ENCODE measurements at regions not wholly inside any gene's neighbourhood (a gene's known extent, or its start where the extent isn't known, plus 50 kb on each side); places are given as distances from the start of the nearest gene placed in this dataset.

DNA sequence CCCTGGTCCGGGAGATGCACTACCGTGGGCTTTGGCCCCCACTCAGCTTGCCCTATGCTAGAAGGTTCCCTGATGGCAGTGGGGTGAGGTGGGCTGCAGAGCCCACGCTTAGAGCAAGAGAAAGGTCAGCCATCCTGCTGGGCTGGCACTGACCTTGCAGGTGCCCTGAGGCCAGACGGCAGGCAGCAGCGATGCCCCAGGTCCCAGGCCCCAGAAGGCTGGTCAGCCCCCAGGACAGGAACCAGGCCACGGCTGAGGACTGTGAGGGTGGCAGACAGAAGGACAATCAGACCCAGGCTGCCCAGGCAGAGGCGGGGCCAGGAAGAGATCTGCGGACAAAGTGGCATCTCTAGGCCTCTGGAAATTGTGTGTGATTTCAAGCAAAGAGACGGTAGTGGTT lies 231.7 kb downstream of the CTTN start:
- Mint-ChIP-seq H3K4me1 (no peaks in the 10 kb centered on the region), H3K4me3 (no peak overlapping the region), H3K9me3 (ENCODE audit: low read depth) (no peaks in the 10 kb centered on the region), H3K36me3 (ENCODE audit: low read depth) (no peaks in the 10 kb centered on the region), H3K27ac (no peak overlapping the region), H3K27me3 (peaks cover 2% of the 10 kb centered on the region)
- ChIA-PET POLR2A (no interaction called here), CTCF (no interaction called here)
- DNase-seq = no peak
- no peak for ATAC-seq
- intact Hi-C loops (cut with DNase I, micrococcal nuclease) = no loop called here

DNA sequence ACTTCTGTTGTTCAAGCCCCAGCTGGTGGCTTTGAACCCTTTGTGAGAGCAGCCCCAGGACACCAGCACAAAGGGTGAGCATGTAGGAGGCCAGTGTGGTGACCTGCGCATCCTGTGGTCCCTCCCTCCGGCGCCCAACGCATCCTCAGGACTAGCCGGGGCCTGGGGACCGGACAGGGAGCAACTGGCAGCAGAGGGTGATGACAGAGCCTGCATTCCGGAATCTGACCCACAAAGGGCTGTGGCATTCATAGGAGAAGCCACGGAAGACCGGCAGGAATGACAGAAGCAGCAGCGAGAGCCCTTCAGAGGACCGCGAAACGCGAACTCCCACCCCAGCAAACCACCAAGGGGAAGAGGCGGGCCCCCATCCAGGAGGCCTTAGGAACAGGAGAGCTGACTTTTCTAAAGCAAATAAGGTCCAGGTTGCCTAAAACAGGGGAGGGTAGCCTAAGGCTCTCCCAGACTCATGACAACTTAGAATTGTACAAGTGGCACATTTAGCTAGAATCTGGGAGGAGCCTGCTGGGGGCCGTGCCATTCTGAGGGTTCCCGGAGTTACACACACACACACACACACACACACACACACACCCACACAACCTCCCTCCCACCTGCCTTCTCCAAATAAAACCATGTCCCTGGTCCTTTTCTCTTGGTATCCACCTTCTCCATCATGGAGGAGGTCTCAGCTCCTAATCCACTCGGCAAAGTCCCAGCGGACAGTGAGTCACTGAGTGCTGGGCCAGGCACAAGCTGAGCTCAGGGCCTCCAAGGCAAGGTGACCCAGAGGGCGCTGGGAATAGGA lies 232.7 kb downstream of the CTTN start:
- Mint-ChIP-seq H3K9me3 (ENCODE audit: low read depth) (no peaks in the 10 kb centered on the region), H3K4me1 (no peaks in the 10 kb centered on the region), H3K36me3 (ENCODE audit: low read depth) (no peaks in the 10 kb centered on the region), H3K27me3 (peaks cover 2% of the 10 kb centered on the region), H3K27ac (no peak overlapping the region), H3K4me3 (no peak overlapping the region)
- CTCF ChIA-PET = no interaction called here
- intact Hi-C loops (cut with DNase I, micrococcal nuclease) = no loop called here
- POLR2A ChIA-PET = no interaction called here
- DNase-seq (no peak), ATAC-seq (no peak)

DNA sequence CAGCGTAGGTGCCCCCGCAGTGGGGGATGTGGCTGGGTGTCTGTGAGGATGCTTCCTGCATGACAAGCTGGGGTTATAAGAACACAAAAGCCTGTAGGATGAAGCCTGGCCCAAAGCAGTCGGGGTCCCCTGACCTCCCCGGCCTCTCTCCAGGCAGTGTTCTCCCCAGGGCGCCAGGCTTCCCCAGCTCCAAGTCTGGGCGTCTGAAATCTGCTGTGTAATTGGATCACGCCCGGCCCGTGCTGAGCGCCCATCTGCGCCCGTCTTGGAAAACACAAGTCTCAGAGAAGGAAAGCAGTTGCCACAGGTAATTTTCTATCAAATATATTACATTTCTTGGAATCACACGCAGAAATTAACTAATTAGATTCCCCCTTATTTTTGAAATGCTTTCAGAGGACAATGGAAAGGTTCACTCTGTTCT lies 233.3 kb downstream of the CTTN start:
- no peak for ATAC-seq
- no peak overlapping the region for H3K27ac Mint-ChIP-seq
- ChIA-PET CTCF (no interaction called here), POLR2A (no interaction called here)
- no peak for DNase-seq
- H3K27me3 Mint-ChIP-seq = peaks cover 2% of the 10 kb centered on the region
- H3K4me3 Mint-ChIP-seq = no peak overlapping the region
- H3K36me3 Mint-ChIP-seq (ENCODE audit: low read depth) = no peaks in the 10 kb centered on the region
- no peaks in the 10 kb centered on the region for H3K9me3 Mint-ChIP-seq (ENCODE audit: low read depth)
- no peaks in the 10 kb centered on the region for H3K4me1 Mint-ChIP-seq
- intact Hi-C loops (cut with DNase I, micrococcal nuclease) = no loop called here

DNA sequence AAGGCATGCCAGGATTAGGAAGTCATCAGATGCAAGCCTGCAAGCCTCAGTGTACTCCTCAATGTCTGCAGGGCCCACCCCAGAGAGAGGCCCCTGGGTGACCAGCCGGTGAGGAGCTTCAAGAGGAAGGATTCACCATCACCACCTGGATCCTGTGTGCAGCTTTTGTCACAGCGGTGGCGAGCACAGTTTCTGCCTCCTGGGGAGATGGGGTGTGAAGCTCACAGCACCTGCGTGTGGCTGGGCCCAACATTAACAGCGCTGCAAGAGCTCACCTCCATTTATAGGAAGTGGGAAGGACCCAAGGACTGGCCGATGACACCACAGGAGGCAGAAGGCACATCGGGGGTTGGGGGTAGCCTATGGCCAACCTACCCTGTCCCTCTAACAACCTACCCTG lies 235.3 kb downstream of the CTTN start:
- no peak for ATAC-seq
- Mint-ChIP-seq H3K27me3 (peaks cover 2% of the 10 kb centered on the region), H3K4me3 (no peak overlapping the region), H3K36me3 (ENCODE audit: low read depth) (no peaks in the 10 kb centered on the region), H3K9me3 (ENCODE audit: low read depth) (no peaks in the 10 kb centered on the region), H3K4me1 (no peaks in the 10 kb centered on the region), H3K27ac (no peak overlapping the region)
- DNase-seq = no peak
- intact Hi-C loops (cut with DNase I, micrococcal nuclease) = no loop called here
- CTCF ChIA-PET = no interaction called here
- POLR2A ChIA-PET = no interaction called here

DNA sequence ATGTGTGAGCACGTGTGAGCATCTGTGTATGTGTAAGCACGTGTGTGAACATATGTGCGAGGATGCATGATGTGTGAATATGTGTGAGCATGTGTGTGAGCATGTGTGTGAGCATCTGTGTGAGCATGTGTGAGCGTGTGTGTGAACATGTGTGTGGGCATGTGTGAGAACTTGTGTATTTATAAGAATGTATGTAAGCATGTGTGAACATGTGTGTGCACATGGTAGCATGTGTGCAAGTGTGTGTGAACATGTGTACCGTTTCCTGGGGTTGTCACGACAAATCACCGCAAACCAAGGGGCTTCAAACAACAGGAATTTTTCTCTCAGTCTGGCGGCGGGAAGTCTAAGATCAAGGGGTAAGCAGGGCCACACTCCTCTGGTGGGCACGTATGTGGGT lies 238.3 kb downstream of the CTTN start:
- no peak overlapping the region for H3K27ac Mint-ChIP-seq
- DNase-seq (no peak), ATAC-seq (no peak)
- H3K4me1 Mint-ChIP-seq = no peaks in the 10 kb centered on the region
- H3K4me3 Mint-ChIP-seq = no peak overlapping the region
- POLR2A ChIA-PET = no interaction called here
- H3K27me3 Mint-ChIP-seq = peaks cover 2% of the 10 kb centered on the region
- intact Hi-C loops (cut with DNase I, micrococcal nuclease) = no loop called here
- H3K36me3 Mint-ChIP-seq (ENCODE audit: low read depth) = no peaks in the 10 kb centered on the region
- H3K9me3 Mint-ChIP-seq (ENCODE audit: low read depth) = no peaks in the 10 kb centered on the region
- CTCF ChIA-PET = no interaction called here

DNA sequence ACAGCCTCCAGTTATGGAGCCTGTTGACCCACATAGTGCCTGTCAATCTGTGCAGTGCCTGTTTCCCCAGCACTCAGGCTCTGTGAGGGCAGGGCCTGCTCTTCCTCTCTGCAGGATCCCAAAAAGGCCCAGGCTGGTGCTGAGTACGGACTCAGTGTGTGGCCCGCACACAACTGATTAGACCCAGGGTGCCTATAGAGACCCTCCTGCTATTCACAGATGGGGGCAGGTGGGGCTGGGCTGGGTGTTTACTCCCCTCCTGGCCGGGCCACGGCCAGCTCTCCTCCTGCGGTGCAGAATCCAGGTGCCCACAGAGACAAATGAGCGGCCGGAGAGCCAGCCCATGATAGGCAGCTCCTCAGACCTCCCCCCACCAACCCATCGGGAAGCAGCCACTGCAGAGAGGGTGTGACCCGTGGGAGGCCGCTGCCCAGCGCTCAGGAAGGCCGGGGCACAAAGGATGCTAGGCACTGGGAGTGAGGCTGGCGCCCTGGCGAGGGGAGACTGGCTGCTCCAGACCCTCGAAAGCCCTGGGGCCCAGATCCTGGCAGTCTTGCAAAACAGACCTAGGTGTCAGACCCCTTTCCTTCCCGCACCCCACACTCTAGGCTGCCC lies 239.0 kb downstream of the CTTN start:
- Mint-ChIP-seq H3K9me3 (ENCODE audit: low read depth) (no peaks in the 10 kb centered on the region), H3K27ac (no peak overlapping the region), H3K36me3 (ENCODE audit: low read depth) (no peaks in the 10 kb centered on the region), H3K4me1 (no peaks in the 10 kb centered on the region), H3K4me3 (no peak overlapping the region), H3K27me3 (peaks cover 4% of the 10 kb centered on the region)
- no peak for ATAC-seq
- ChIA-PET CTCF (no interaction called here), POLR2A (no interaction called here)
- DNase-seq = no peak
- intact Hi-C loops (cut with DNase I, micrococcal nuclease) = no loop called here

DNA sequence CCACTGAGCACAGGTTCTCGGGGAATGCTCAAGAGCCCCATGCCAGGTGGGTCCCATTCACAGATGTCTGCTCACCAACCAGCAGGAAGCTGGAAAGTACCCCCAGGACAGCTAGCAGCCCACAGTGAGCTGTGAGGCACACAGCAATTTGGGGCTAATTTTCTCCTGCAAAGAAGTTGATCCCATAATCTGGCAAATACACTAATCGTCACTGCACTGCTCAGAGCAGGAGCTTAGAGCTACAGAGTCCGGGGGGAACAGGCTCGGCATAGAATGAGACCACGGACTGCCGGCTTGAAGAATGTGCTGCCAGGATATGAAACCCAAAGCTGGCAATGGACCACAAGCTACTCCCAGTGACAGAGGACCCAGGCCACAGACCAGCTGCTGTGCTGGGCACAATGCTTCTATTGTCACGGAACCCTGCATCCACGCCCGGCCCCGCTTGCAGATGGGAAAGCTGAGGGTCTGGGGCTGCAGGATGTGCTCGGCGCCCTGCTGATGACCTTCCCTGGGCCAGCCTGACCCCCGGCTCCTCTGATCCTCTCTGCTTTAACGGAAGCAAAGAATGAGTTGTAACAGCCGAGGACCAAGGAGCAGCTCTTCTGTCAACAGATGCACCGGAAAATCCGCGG lies 239.7 kb downstream of the CTTN start:
- H3K27ac Mint-ChIP-seq = no peak overlapping the region
- H3K27me3 Mint-ChIP-seq = peaks cover 4% of the 10 kb centered on the region
- H3K36me3 Mint-ChIP-seq (ENCODE audit: low read depth) = no peaks in the 10 kb centered on the region
- CTCF ChIA-PET = no interaction called here
- no peaks in the 10 kb centered on the region for H3K9me3 Mint-ChIP-seq (ENCODE audit: low read depth)
- ATAC-seq (no peak), DNase-seq (no peak)
- no peaks in the 10 kb centered on the region for H3K4me1 Mint-ChIP-seq
- H3K4me3 Mint-ChIP-seq = no peak overlapping the region
- POLR2A ChIA-PET = interaction anchor here (0.6 kb wide), 1 partner anchor 638 kb away, joined by 4 read pairs; no protein-coding TSS in a partner anchor
- intact Hi-C loops (cut with DNase I, micrococcal nuclease) = no loop called here

DNA sequence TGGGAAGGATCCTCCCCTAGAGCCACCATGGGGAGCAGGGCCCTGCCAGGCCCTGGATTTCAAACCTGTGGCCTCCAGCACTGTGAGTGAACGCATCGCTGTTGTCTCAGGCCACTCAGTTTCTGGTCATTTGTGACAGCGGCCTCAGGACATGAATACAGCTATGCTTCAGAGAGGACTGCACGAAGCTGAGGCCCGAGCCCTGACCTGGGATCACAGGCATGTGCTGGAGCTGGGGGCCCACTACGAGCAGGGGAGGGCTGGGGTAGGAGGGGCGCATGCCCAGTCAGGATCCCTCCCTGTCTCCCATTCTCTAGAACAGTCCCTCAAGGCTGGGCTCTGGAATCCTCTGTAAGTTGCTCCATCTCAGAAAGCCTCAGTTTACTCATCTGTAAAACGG lies 242.1 kb downstream of the CTTN start:
- intact Hi-C loops (cut with DNase I, micrococcal nuclease) = no loop called here

DNA sequence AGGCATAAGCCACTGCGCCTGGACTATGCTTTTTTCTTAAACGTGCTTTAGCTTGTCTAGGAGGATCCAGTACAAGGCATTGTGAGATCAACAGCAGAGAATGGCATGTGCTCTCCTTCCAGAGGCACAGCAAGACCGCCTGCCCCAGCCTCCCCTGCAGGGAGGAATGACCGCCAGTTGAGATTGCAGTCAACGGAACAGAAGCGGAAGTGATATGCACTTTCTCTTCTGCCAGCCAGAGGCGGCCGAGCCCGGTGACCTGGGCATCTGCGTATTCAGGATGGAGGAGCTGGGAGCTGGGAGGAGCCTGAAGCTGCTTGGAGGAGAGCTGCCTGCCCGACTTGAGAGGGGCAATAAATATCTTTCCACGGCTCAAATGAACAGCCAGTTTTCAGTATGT lies 243.0 kb downstream of the CTTN start:
- peaks cover 15% of the 10 kb centered on the region for H3K27me3 Mint-ChIP-seq
- H3K9me3 Mint-ChIP-seq (ENCODE audit: low read depth) = no peaks in the 10 kb centered on the region
- ATAC-seq (no peak), DNase-seq (no peak)
- ChIA-PET POLR2A (no interaction called here), CTCF (no interaction called here)
- no peak overlapping the region for H3K4me3 Mint-ChIP-seq
- H3K4me1 Mint-ChIP-seq = no peaks in the 10 kb centered on the region
- H3K36me3 Mint-ChIP-seq (ENCODE audit: low read depth) = no peaks in the 10 kb centered on the region
- intact Hi-C loops (cut with DNase I, micrococcal nuclease) = no loop called here
- no peak overlapping the region for H3K27ac Mint-ChIP-seq

More for the DNA sequence above, 242.1 kb downstream of the CTTN start:
- DNase-seq (no peak), ATAC-seq (no peak)
- ChIA-PET POLR2A (no interaction called here), CTCF (no interaction called here)
- Mint-ChIP-seq H3K4me3 (no peak overlapping the region), H3K4me1 (no peaks in the 10 kb centered on the region), H3K27me3 (peaks cover 13% of the 10 kb centered on the region), H3K27ac (no peak overlapping the region), H3K36me3 (ENCODE audit: low read depth) (no peaks in the 10 kb centered on the region), H3K9me3 (ENCODE audit: low read depth) (no peaks in the 10 kb centered on the region)

DNA sequence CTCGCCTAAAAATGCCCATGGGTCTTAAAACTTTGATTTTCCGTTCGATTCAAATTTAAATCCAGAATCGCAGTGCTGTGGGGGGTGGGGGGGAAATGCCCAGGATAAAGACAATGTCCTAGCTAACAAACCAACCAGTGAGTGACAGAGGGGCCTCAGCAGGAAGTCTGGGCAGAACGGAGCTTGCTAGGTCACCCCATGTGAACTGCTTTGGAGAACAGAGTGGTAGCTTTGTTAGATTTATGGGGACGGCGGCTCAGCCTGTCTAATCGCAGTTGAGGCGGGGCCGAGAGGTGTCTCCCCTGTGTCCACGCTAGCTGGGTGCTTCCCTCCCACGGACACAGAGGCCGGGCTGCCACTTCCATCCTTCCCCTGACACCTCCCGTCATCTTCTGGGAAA lies 243.9 kb downstream of the CTTN start:
- no peak overlapping the region for H3K4me3 Mint-ChIP-seq
- no peaks in the 10 kb centered on the region for H3K36me3 Mint-ChIP-seq (ENCODE audit: low read depth)
- ATAC-seq = no peak
- intact Hi-C loops (cut with DNase I, micrococcal nuclease) = no loop called here
- ChIA-PET CTCF (interaction anchor here (1.9 kb wide), 1 partner anchor 15 kb away, joined by 4 read pairs; no protein-coding TSS in a partner anchor), POLR2A (no interaction called here)
- no peak for DNase-seq
- H3K9me3 Mint-ChIP-seq (ENCODE audit: low read depth) = no peaks in the 10 kb centered on the region
- no peaks in the 10 kb centered on the region for H3K4me1 Mint-ChIP-seq
- H3K27ac Mint-ChIP-seq = no peak overlapping the region
- H3K27me3 Mint-ChIP-seq = peaks cover 17% of the 10 kb centered on the region

DNA sequence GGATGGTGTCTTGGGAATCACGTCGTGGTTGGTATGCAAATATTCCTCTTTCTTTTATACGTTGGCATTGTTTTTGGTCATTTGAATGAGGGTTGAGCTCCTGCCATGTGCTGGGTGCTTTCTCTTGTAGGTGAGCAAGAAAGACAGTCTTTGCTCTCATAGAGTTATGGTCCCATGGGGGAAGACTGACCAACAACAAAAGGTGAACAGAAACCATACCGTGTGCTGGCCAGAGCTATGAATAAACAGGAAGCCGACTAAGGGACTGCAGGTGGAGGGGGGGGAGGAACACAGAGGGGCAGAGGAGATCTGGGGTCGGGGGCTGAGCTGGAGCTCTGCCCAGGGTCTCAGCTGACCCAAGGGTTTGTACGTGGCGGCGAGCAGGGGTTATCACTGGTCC lies 245.3 kb downstream of the CTTN start:
- Mint-ChIP-seq H3K27me3 (peaks cover 18% of the 10 kb centered on the region), H3K4me3 (no peak overlapping the region), H3K4me1 (no peaks in the 10 kb centered on the region), H3K36me3 (ENCODE audit: low read depth) (no peaks in the 10 kb centered on the region), H3K27ac (no peak overlapping the region), H3K9me3 (ENCODE audit: low read depth) (no peaks in the 10 kb centered on the region)
- DNase-seq = no peak
- no peak for ATAC-seq
- ChIA-PET CTCF (interaction anchor here (1.9 kb wide), 1 partner anchor 13 kb away, joined by 4 read pairs; no protein-coding TSS in a partner anchor), POLR2A (no interaction called here)
- intact Hi-C loops (cut with DNase I, micrococcal nuclease) = no loop called here

All from activated CD4-positive, alpha-beta T cell treated with anti-CD3 and anti-CD28 coated beads for 36 hours (primary cell).